SKM-1 treated with dmso at 0.1 percent for 144 hours (cell line): ENCODE measurements at regions not wholly inside any gene's neighbourhood (a gene's known extent, or its start where the extent isn't known, plus 50 kb on each side); places are given as distances from the start of the nearest gene placed in this dataset.
"Not testable (repeated sequence)": the region's sequence is repeated elsewhere in the genome, so short reads cannot be mapped to it uniquely, and the experiment has no call there.

Experiments
- DNase-seq: peaks from one replicate; lab custom pipeline; 2025; ENCODE audit not compliant: unreplicated experiment; lab: John Stamatoyannopoulos, UW

DNA sequence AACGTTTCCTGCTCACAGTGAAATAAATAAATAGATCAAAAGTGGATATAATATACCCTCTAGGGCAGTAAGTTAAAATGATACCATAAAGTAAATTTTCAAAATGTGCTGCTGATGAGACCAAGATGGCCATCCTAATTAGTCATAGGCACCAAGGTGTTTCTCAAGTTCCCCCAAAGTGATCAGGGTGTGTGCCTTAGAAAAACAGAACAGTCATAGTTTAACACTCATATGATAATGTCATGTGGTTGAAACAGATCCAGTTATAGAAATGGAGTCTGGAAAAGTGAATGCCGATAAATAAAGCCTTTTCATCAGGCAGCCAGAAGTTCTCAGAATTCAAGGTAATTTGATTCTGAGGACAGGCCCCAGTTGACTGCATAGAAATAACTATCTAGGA, 161.5 kb upstream of the CDKN2B start:
- no peak for DNase-seq

DNA sequence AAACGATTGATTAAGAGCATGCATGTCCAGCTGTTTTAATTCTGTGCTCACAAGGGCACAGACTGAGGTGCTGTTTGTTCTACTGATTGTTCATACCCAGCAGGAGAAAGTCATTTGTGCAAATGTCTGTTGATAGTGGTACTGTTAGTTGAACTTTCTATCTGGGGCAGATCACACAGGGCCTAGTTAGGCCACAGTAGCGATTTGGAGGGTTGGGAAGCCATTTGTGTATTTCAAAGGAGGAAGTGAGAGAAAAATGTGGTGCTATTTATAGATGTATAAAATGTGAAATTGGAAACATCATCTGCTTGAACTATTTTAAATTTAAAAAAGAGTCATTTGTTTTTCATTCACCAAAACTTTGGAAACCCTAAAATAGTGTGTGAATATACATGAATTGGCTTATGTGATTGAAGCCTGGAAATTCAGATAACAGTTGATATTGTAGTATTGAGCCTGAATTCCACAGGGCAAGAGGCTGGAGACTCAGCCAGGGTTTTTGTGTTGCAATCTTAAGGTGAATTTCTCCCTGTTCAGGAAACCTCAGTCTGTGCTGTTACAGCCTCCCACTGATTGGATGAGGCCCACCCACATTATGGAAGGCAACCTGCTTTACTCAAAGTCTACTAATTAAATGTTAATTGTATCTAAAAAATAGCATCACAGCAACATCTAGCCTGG, 162.0 kb upstream of the CDKN2B start:
- DNase-seq = peak; percentile 16

GRCh38 chr9:22171691-22172090, 162.6 kb upstream of the CDKN2B start:
- DNase-seq = no peak

GRCh38 chr9:22173908-22174307, 164.8 kb upstream of the CDKN2B start:
- no peak for DNase-seq

- no peak for DNase-seq
These were observed 167.0 kb upstream of the CDKN2B start for GRCh38 chr9:22175972-22176545.

DNA sequence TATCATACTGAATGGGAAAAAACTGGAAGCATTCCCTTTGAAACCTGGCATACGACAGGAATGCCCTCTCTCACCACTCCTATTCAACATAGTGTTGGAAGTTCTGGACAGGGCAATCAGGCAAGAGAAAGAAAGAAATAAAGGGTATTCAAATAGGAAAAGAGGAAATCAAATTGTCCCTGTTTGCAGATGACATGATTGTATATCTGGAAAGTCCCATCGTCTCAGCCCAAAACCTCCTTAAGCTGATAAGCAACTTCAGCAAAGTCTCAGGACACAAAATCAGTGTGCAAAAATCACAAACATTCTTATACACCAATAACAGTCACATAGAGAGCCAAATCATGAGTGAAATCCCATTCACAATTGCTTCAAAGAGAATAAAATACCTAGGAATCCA, 171.9 kb upstream of the CDKN2B start:
- not testable (repeated sequence) for DNase-seq

- no peak for DNase-seq
These were observed 180.4 kb upstream of the CDKN2B start for GRCh38 chr9:22189471-22189870.

DNA sequence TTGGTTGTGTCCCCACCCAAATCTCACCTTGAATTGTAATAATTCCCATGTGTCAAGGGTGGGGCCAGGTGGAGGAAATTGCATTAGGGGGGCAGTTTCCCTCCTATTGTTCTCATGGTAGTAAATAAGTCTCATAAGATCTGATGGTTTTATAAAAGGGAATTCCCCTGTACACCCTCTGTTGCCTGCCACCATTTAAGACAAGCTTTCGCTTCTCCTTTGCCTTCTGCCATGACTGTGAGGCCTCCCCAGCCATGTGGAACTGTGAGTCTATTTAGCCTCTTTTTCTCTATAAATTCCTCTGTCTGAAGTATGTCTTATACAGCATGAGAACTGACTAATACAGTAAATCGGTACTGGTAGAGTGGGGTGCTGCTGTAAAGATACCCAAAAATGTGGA, 187.9 kb upstream of the CDKN2B start:
- DNase-seq = not testable (repeated sequence)

- DNase-seq = no peak
These were observed 189.6 kb upstream of the CDKN2B start for GRCh38 chr9:22198681-22199080.

- DNase-seq = no peak
These were observed 192.2 kb upstream of the CDKN2B start for GRCh38 chr9:22201256-22201655.

DNA sequence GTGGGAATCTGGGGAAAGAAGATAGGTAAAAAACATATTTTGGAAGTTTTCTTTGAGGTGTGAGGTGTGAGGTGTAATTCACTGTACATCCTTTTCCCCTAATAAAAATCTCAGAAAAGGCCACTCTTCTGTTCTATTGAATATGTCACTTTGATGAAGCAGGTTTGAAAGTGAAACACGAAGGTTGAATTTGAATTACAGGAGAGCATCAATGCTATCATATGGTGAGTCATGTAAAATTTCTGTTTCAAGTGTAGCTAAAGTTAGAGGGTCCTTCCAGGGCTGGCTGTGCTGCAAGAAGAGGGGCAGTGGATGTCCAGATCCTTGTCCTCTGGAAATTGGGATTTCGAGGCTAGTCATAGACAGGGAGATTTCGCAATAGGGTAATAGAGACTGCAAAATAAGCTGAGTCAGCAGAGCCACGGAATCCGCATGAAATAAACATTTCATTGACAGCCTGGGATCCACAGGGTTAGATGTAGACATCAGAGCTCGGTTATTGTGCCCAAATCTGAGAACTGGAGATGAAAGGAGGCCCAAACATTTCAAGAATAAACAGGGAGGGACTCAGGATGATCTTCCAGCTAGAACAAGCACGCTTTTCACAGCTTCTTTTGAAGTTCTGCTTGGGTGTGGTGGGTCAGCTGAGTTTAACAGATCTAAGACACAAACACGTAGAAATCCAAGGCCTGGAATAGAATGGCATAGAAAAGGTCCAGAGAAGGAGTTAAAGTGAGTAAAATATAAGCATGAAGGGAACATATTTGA, 194.4 kb upstream of the CDKN2B start:
- no peak for DNase-seq

- no peak for DNase-seq
These were observed 195.1 kb upstream of the CDKN2B start for GRCh38 chr9:22204240-22204639.

DNA sequence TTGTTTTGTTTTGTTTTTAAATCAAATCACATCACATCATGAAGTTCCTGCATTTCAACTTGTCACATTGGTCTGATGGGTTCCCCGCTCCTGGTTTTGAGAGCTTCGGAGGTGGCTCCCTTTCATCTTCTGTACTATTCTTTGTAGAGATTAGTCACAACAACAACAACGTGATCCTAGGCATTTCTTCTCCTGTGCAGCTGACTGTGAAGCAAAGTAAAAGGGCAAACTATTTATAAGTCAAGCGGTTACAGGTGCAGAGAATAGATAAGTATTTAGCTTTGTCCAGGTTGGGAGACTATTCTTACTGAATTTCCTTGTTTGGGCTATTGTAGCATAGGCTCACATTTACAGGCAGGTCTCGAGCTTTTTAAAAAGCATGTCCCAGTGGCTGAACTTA, 197.7 kb upstream of the CDKN2B start:
- DNase-seq = no peak

- no peak for DNase-seq
These were observed 199.9 kb upstream of the CDKN2B start for GRCh38 chr9:22208846-22209585.

DNA sequence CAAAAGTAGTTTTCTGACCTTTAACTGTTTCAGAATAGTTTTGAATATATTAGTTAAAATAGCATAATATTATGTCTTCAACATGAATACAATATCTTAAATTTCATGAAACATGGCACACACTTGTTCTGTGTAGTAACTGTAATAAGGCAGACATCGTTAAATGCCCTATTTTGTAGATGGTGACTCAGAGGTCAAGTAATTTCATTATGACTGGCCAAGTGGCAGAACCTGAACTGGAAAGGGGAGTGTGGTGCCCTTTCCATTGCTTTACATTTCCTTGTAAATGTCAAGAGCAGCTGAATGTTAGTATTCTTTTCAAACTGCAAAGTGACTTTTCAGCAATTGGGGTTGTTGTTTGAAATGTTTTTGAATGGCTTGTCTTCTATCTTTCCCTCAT, 201.2 kb upstream of the CDKN2B start:
- DNase-seq = no peak

DNA sequence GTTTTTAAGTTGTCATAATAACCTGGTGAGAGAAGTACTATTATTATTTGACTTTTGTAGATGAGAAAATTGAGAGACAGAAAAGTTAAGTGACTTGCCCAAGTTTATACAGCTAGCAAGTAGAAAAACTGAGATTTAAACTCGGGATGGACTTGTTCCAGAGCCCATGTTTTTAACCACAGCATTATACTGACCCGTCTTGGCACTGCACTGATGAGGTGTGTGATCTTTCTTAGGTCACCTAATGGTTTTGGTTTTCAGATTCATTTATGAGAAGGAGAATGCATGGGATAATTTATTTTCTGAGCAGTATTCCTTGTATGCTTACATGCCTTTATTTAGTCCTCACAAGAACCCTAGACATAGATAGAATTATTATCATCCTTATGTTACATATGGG, 201.8 kb upstream of the CDKN2B start:
- DNase-seq = no peak

DNA sequence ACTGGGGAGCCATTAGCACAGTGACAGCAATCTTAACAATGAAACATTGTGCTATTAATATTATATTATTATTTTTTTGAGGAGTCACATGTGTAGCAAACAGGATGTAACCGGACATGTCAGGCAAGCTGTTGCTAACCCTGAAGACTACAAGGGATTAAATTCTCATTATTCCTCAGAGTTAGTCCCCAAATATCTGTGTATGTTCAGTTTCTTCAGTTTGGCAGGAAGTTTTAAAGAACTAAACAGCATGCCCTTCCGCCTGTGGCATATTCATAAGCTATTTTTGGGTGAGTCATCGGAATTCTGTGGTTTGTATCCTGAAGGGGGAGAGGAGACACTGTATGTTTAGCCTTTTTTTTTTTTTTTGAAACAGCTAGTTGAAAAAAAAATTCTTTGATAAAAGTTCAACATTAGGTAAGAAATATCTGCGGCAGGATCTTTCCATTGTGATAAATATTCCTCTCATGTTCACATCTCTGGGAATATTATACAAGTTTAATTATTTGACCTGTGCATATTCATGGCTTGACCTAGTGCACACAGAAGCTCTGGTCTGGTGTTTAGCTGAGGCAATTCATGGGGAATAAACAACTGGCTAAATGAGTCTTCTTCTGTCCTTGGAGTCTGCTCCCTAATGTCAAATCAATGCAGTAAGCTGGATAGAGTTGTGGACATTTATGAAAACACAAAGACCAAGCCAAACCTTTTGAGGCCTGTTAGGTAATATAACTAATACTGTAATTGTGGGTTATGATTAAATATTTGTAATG, 202.7 kb upstream of the CDKN2B start:
- DNase-seq = no peak

GRCh38 chr9:22214021-22214420, 204.9 kb upstream of the CDKN2B start:
- DNase-seq = no peak

GRCh38 chr9:22214497-22215031, 205.5 kb upstream of the CDKN2B start:
- DNase-seq = no peak

DNA sequence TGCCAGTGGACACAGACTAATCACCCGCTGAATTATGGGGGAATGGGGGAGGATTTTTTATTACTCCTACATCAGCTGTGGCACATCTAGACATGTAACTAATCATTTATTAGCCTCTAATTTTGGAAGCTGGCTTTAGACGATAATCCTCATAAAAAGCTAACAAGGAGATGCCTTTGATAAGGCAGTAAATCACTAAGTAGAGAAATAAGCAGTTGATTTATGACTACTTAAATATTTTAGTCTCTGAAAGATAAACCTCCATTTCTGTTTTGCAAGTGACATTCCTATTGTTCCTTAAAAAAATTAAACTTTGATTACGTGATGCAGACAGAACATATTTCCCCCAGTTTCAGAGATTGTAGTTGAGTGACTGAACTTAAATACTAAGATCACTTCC, 206.4 kb upstream of the CDKN2B start:
- DNase-seq = no peak

DNA sequence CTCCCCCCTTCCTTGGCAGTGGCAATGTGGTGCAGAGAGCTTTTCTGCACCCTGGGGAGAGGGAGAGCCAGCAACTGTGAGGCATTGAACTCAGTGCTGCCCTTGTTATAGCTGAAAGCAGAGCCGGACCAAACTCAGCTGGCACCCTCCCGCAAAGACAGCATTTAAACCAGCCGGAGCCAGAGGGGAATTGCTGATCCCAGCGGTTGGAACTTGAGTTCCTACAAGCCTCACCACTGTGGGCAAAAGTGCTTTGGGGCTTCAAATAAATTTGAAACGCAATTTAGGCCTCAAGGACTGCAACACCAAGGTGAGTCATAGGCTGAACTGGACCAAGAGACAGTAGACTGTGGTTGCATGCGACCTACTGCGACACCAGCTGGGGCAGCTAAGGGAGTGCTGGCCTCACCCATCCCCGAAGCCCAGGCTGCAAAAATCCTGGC, 207.6 kb upstream of the CDKN2B start:
- no peak for DNase-seq
